ENCODE measurements at regions not wholly inside any gene's neighbourhood (a gene's known extent, or its start where the extent isn't known, plus 50 kb on each side); places are given as distances from the start of the nearest gene placed in this dataset.

- Mint-ChIP-seq H3K4me3 (ENCODE audit: unreplicated experiment) (no peak overlapping the region), H3K9me3 (ENCODE audit: unreplicated experiment) (peaks cover 2% of the 10 kb centered on the region), H3K27ac (ENCODE audit: unreplicated experiment) (no peak overlapping the region), H3K4me1 (ENCODE audit: low read depth, unreplicated experiment) (no peaks in the 10 kb centered on the region), H3K27me3 (ENCODE audit: unreplicated experiment) (peaks cover 2% of the 10 kb centered on the region), H3K36me3 (ENCODE audit: unreplicated experiment) (no peaks in the 10 kb centered on the region)
- TF ChIP-seq, protein P1, sequence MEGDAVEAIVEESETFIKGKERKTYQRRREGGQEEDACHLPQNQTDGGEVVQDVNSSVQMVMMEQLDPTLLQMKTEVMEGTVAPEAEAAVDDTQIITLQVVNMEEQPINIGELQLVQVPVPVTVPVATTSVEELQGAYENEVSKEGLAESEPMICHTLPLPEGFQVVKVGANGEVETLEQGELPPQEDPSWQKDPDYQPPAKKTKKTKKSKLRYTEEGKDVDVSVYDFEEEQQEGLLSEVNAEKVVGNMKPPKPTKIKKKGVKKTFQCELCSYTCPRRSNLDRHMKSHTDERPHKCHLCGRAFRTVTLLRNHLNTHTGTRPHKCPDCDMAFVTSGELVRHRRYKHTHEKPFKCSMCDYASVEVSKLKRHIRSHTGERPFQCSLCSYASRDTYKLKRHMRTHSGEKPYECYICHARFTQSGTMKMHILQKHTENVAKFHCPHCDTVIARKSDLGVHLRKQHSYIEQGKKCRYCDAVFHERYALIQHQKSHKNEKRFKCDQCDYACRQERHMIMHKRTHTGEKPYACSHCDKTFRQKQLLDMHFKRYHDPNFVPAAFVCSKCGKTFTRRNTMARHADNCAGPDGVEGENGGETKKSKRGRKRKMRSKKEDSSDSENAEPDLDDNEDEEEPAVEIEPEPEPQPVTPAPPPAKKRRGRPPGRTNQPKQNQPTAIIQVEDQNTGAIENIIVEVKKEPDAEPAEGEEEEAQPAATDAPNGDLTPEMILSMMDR (IDR thresholded peaks at IDR 0.05; ENCODE audit: partially characterized antibody, unreplicated experiment), result no peak
- DNase-seq, result no peak
Observed at GRCh38 chrX:68999356-68999755, 165.9 kb downstream of the PJA1 start.

DNA sequence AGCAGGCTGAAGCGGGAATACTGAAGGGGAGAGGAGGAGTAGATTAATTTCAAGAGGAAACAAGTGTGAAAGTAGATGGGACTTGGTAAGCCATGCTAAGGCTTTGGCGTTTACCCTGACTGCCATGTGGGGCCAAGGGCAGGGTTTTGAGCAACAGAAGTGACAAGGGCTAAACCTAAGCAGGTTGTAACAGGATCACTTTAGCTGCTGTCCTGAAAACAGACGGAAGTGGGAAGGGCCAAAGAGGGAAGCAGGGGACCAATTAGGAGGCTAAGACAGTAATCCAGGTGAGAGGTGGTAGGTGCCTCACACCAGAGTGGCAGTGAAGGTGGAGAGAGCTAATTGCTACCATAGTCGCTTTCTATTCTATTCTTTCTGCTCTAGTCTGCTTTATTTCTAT lies 166.5 kb downstream of the PJA1 start:
- DNase-seq, result no peak
- Mint-ChIP-seq H3K36me3 (ENCODE audit: unreplicated experiment) (no peaks in the 10 kb centered on the region), H3K27ac (ENCODE audit: unreplicated experiment) (no peak overlapping the region), H3K4me3 (ENCODE audit: unreplicated experiment) (no peak overlapping the region), H3K4me1 (ENCODE audit: low read depth, unreplicated experiment) (no peaks in the 10 kb centered on the region), H3K27me3 (ENCODE audit: unreplicated experiment) (peaks cover 2% of the 10 kb centered on the region), H3K9me3 (ENCODE audit: unreplicated experiment) (peaks cover 2% of the 10 kb centered on the region)
- TF ChIP-seq, protein P1 (IDR thresholded peaks at IDR 0.05; ENCODE audit: partially characterized antibody, unreplicated experiment), result no peak

DNA sequence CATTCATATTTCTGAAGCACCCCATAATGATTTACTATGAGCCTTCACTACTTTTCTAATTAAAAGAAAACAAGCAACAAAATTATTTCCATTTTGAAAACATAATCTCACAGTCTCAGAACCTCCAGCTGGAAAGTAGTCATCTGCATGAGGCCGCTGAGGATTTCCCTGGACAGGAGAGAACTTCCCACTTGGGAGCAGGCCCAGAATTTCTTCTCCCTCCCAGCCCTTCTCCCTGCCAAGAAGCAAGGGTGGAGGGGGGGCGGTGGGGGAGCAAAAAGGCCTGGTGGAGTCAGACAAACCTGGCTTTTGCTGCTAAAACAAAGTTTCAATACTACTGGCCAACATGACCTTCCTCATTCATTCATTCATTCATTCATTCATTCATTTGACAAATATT lies 167.3 kb downstream of the PJA1 start:
- no peak for DNase-seq
- Mint-ChIP-seq H3K36me3 (ENCODE audit: unreplicated experiment) (no peaks in the 10 kb centered on the region), H3K27me3 (ENCODE audit: unreplicated experiment) (peaks cover 2% of the 10 kb centered on the region), H3K9me3 (ENCODE audit: unreplicated experiment) (peaks cover 2% of the 10 kb centered on the region), H3K4me3 (ENCODE audit: unreplicated experiment) (no peak overlapping the region), H3K27ac (ENCODE audit: unreplicated experiment) (no peak overlapping the region), H3K4me1 (ENCODE audit: low read depth, unreplicated experiment) (no peaks in the 10 kb centered on the region)
- TF ChIP-seq, protein P1 (IDR thresholded peaks at IDR 0.05; ENCODE audit: partially characterized antibody, unreplicated experiment), result no peak

- DNase-seq, result no peak
- H3K36me3 Mint-ChIP-seq (ENCODE audit: unreplicated experiment), result no peaks in the 10 kb centered on the region
- H3K27ac Mint-ChIP-seq (ENCODE audit: unreplicated experiment), result no peak overlapping the region
- H3K27me3 Mint-ChIP-seq (ENCODE audit: unreplicated experiment), result peaks cover 2% of the 10 kb centered on the region
- H3K4me3 Mint-ChIP-seq (ENCODE audit: unreplicated experiment), result no peak overlapping the region
- no peaks in the 10 kb centered on the region for H3K4me1 Mint-ChIP-seq (ENCODE audit: low read depth, unreplicated experiment)
- peaks cover 2% of the 10 kb centered on the region for H3K9me3 Mint-ChIP-seq (ENCODE audit: unreplicated experiment)
- TF ChIP-seq, protein P1 (IDR thresholded peaks at IDR 0.05; ENCODE audit: partially characterized antibody, unreplicated experiment), result no peak
Observed at GRCh38 chrX:68997511-68997910, 167.7 kb downstream of the PJA1 start.

DNA sequence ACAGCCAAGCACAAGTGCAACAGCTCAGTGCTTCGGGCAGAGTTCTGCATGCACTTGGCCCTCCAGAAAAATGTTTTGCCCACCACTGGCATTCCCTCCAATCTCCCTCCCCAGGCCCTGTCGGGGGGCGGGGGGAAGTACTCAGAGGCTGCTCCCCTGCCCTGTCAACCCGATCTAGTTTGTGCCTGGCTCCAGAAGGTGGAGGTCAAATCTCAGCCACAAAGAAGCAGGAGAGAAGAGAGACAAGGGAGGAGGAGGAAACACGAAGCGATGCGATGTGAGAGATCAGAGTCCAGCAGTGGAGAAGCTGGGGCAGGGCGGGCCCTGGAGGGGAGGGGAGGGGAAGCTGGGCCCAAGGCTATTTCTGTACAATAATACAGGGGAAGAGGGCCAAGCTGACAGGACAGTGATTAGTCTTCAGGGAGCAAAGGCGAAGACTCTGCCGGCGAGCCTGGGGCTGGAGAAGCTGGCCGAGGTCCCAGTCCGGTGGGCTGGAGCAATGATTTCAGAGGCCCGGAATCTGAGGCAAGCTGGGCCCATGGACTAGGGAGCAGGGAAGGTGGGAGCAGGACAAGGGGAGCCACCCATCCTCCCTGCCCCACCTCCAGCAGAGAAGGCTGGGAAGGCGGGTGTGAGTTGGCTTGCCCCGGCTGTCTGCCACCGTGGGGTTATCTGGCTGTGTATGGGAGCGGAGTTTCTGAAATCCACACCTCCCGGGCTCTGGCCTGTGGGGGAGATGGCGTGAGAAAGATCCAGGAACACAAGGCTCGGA lies 167.1 kb downstream of the EFNB1 start:
- DNase-seq, result no peak
- H3K27me3 Mint-ChIP-seq (ENCODE audit: unreplicated experiment), result peaks cover 6% of the 10 kb centered on the region
- H3K36me3 Mint-ChIP-seq (ENCODE audit: unreplicated experiment), result no peaks in the 10 kb centered on the region
- H3K9me3 Mint-ChIP-seq (ENCODE audit: unreplicated experiment), result peaks cover 6% of the 10 kb centered on the region
- TF ChIP-seq, protein P1 (IDR thresholded peaks at IDR 0.05; ENCODE audit: partially characterized antibody, unreplicated experiment), result no peak
- H3K4me1 Mint-ChIP-seq (ENCODE audit: low read depth, unreplicated experiment), result no peaks in the 10 kb centered on the region
- H3K4me3 Mint-ChIP-seq (ENCODE audit: unreplicated experiment), result no peak overlapping the region
- H3K27ac Mint-ChIP-seq (ENCODE audit: unreplicated experiment), result no peak overlapping the region
